Stimulated activated CD4-positive, alpha-beta T cell treated with anti-CD3 and anti-CD28 coated beads, Interleukin-12 subunit alpha, Interleukin-12 subunit beta, amount 100 ng/mL, for 24 hours (primary cell): ENCODE measurements at regions not wholly inside any gene's neighbourhood (a gene's known extent, or its start where the extent isn't known, plus 50 kb on each side); places are given as distances from the start of the nearest gene placed in this dataset.

ENCODE experiments used
- DNase-seq, 2 experiments: peaks; one replicate each; pipeline ENCODE4 v3.0.0-alpha.2; 2020; ENCODE audit warnings: low read depth in 2 of 2

GRCh38 chr4:157961229-157961990 lies 211.4 kb downstream of the GASK1B start:
- no peak for DNase-seq

- no peak for DNase-seq
Measured at GRCh38 chr4:157957905-157958304, 214.9 kb downstream of the GASK1B start.

GRCh38 chr4:157942017-157942416 lies 230.8 kb downstream of the GASK1B start:
- DNase-seq, result no peak

- no peak for DNase-seq
Measured at GRCh38 chr4:157934151-157934550, 238.7 kb downstream of the GASK1B start.

- DNase-seq, result no peak
Measured at GRCh38 chr4:157932936-157933335, 239.9 kb downstream of the GASK1B start.

GRCh38 chr4:157929486-157929885 lies 243.3 kb downstream of the GASK1B start:
- no peak for DNase-seq

GRCh38 chr4:157918036-157918832 lies 254.6 kb downstream of the GASK1B start:
- no peak for DNase-seq

GRCh38 chr4:157912212-157912611 lies 260.6 kb downstream of the GASK1B start:
- DNase-seq, result no peak

GRCh38 chr4:157911662-157912061 lies 261.2 kb downstream of the GASK1B start:
- no peak for DNase-seq

GRCh38 chr4:157908691-157909090 lies 264.1 kb downstream of the GASK1B start:
- DNase-seq, result no peak

GRCh38 chr4:157908031-157908430 lies 264.8 kb downstream of the GASK1B start:
- no peak for DNase-seq

GRCh38 chr4:157907226-157907946 lies 265.4 kb downstream of the GASK1B start:
- no peak for DNase-seq

GRCh38 chr4:157898836-157899605 lies 273.8 kb downstream of the GASK1B start:
- DNase-seq, result no peak

- DNase-seq, result no peak
Measured at GRCh38 chr4:157897855-157898370, 274.9 kb downstream of the GASK1B start.

GRCh38 chr4:157896726-157897125 lies 276.1 kb downstream of the GASK1B start:
- no peak for DNase-seq

GRCh38 chr4:157895205-157895604 lies 277.6 kb downstream of the GASK1B start:
- no peak for DNase-seq

- DNase-seq, result no peak
Measured at GRCh38 chr4:157889788-157890187, 283.0 kb downstream of the GASK1B start.

GRCh38 chr4:157888281-157888680 lies 284.5 kb downstream of the GASK1B start:
- no peak for DNase-seq

GRCh38 chr4:157887316-157887715 lies 285.5 kb downstream of the GASK1B start:
- no peak for DNase-seq

GRCh38 chr4:157886645-157887044 lies 286.2 kb downstream of the GASK1B start:
- DNase-seq, result no peak

- DNase-seq, result no peak
Measured at GRCh38 chr4:157885811-157886210, 287.0 kb downstream of the GASK1B start.
